Activated naive CD4-positive, alpha-beta T cell treated with anti-CD3 and anti-CD28 coated beads, Interleukin-2, amount 10 ng/mL, durations not matched to agents 7 days and 5 days (primary cell): ENCODE measurements at regions not wholly inside any gene's neighbourhood (a gene's known extent, or its start where the extent isn't known, plus 50 kb on each side); places are given as distances from the start of the nearest gene placed in this dataset.
A peak's percentile ranks its signal among the peaks of the same experiment; 100 is the strongest.
"Not testable (repeated sequence)": the region's sequence is repeated elsewhere in the genome, so short reads cannot be mapped to it uniquely, and the experiment has no call there.

Source experiments
- CTCF ChIA-PET: fragments of 350-600 bp; sonication (Branson Sonifier 250); formaldehyde crosslinking; loops from one replicate; lab custom pipeline; 2021; ENCODE audit warnings: antibody characterized with exemption; lab: Charles Lee
- DNase-seq: peaks from one replicate; pipeline ENCODE4 v3.0.0-alpha.2; 2020
- H3K27ac Mint-ChIP-seq: one replicate; pipeline ENCODE4 v1.8.0; 2021; ENCODE audit warnings: mild to moderate bottlenecking, moderate library complexity, mixed read lengths
- H3K27me3 Mint-ChIP-seq: one replicate; pipeline ENCODE4 v1.8.0; 2021; ENCODE audit warnings: mild to moderate bottlenecking, mixed read lengths
- H3K36me3 Mint-ChIP-seq: one replicate; pipeline ENCODE4 v1.8.0; 2021; ENCODE audit warnings: mixed read lengths
- H3K4me1 Mint-ChIP-seq: one replicate; pipeline ENCODE4 v1.8.0; 2021; ENCODE audit warnings: mixed read lengths
- H3K4me3 Mint-ChIP-seq: one replicate; pipeline ENCODE4 v1.8.0; 2021; ENCODE audit warnings: mild to moderate bottlenecking, moderate library complexity, mixed read lengths
- H3K9me3 Mint-ChIP-seq: one replicate; pipeline ENCODE4 v1.8.0; 2021; ENCODE audit warnings: mixed read lengths

- H3K4me3 Mint-ChIP-seq, H3K27ac Mint-ChIP-seq, H3K9me3 Mint-ChIP-seq, H3K36me3 Mint-ChIP-seq, CTCF ChIA-PET, DNase-seq, H3K4me1 Mint-ChIP-seq, H3K27me3 Mint-ChIP-seq: not testable (repeated sequence)
Measured at GRCh38 chr2:87275974-87276629, 254.5 kb upstream of the PLGLB1 start.

GRCh38 chr2:87276673-87277072 lies 255.0 kb upstream of the PLGLB1 start:
- H3K4me3 Mint-ChIP-seq, DNase-seq, H3K36me3 Mint-ChIP-seq, H3K9me3 Mint-ChIP-seq, CTCF ChIA-PET, H3K27me3 Mint-ChIP-seq, H3K4me1 Mint-ChIP-seq, H3K27ac Mint-ChIP-seq: not testable (repeated sequence)

GRCh38 chr2:87277734-87278133 lies 256.1 kb upstream of the PLGLB1 start:
- H3K9me3 Mint-ChIP-seq, DNase-seq, H3K4me3 Mint-ChIP-seq, H3K36me3 Mint-ChIP-seq, H3K27me3 Mint-ChIP-seq, H3K27ac Mint-ChIP-seq, H3K4me1 Mint-ChIP-seq, CTCF ChIA-PET: not testable (repeated sequence)

- H3K9me3 Mint-ChIP-seq, DNase-seq, H3K27ac Mint-ChIP-seq, H3K36me3 Mint-ChIP-seq, H3K4me1 Mint-ChIP-seq, CTCF ChIA-PET, H3K4me3 Mint-ChIP-seq: not testable (repeated sequence)
- H3K27me3 Mint-ChIP-seq = peaks cover 13% of the 10 kb centered on the region
Measured at GRCh38 chr2:87280596-87281355, 259.1 kb upstream of the PLGLB1 start.

GRCh38 chr2:87283735-87284470 lies 262.3 kb upstream of the PLGLB1 start:
- H3K9me3 Mint-ChIP-seq, H3K4me3 Mint-ChIP-seq, H3K36me3 Mint-ChIP-seq, H3K4me1 Mint-ChIP-seq, H3K27me3 Mint-ChIP-seq, CTCF ChIA-PET, DNase-seq, H3K27ac Mint-ChIP-seq: not testable (repeated sequence)

DNA sequence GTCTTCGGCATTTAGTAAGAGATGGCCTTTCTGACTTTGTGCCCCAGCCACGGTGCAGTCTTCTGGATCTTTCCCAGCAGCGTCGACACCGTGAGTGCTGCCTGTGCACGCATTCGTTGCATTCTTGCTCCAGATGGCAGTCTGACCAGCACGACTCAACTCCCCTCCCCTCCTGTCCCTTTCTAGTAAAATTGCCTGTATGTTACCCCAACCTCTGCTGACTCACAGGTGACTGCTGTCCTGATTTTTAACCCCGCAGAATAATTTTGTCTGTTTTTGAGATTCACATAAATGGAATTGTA lies 262.8 kb upstream of the PLGLB1 start:
- H3K27ac Mint-ChIP-seq, H3K9me3 Mint-ChIP-seq, H3K36me3 Mint-ChIP-seq, H3K27me3 Mint-ChIP-seq, H3K4me3 Mint-ChIP-seq, DNase-seq, H3K4me1 Mint-ChIP-seq, CTCF ChIA-PET: not testable (repeated sequence)

- H3K4me3 Mint-ChIP-seq, CTCF ChIA-PET, H3K9me3 Mint-ChIP-seq, H3K27ac Mint-ChIP-seq, H3K27me3 Mint-ChIP-seq, DNase-seq, H3K4me1 Mint-ChIP-seq, H3K36me3 Mint-ChIP-seq: not testable (repeated sequence)
Measured at GRCh38 chr2:87285139-87285538, 263.5 kb upstream of the PLGLB1 start.

DNA sequence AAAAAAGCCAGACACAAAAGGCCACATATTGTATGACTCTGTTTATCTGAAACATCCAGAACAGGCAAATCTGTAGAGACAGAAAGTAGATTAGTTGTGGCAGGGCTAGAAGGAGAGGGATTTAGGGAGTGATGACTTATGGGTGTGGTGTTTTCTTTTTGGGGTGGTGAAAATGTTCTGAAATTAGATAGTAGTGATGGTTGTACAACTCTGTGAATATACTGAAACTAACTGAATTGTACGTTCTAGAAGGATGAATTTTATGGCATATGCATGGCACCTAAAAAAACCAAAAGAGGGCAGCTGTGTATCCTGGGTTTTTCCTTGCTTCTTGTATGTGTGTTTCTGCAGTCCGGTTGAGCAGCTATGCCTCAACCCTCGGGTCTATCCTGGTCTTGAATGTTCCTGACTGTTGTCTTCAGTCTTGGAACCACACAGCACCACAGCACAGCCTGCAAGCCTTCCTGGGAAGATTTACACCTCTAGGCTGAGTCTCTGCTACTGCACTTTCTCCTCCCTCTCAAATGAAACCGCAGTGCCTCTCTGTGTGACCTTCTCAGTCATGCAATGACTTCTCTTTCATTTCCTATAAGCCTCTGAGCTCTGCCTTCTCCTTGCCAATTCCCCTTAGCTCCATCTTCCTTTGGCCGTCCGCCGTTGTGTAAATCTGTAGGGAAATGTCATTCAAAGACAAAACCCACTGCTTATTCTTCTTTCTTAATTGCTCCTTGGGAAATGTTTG lies 269.1 kb upstream of the PLGLB1 start:
- H3K36me3 Mint-ChIP-seq, H3K9me3 Mint-ChIP-seq, DNase-seq, H3K27me3 Mint-ChIP-seq, H3K27ac Mint-ChIP-seq, CTCF ChIA-PET: not testable (repeated sequence)
- Mint-ChIP-seq H3K4me3 (peak overlapping the region; percentile 8), H3K4me1 (peaks cover 14% of the 10 kb centered on the region)

- H3K4me1 Mint-ChIP-seq = peaks cover 14% of the 10 kb centered on the region
- DNase-seq, H3K27me3 Mint-ChIP-seq, H3K36me3 Mint-ChIP-seq, H3K9me3 Mint-ChIP-seq, CTCF ChIA-PET, H3K27ac Mint-ChIP-seq, H3K4me3 Mint-ChIP-seq: not testable (repeated sequence)
Measured at GRCh38 chr2:87291400-87292200, 270.0 kb upstream of the PLGLB1 start.

DNA sequence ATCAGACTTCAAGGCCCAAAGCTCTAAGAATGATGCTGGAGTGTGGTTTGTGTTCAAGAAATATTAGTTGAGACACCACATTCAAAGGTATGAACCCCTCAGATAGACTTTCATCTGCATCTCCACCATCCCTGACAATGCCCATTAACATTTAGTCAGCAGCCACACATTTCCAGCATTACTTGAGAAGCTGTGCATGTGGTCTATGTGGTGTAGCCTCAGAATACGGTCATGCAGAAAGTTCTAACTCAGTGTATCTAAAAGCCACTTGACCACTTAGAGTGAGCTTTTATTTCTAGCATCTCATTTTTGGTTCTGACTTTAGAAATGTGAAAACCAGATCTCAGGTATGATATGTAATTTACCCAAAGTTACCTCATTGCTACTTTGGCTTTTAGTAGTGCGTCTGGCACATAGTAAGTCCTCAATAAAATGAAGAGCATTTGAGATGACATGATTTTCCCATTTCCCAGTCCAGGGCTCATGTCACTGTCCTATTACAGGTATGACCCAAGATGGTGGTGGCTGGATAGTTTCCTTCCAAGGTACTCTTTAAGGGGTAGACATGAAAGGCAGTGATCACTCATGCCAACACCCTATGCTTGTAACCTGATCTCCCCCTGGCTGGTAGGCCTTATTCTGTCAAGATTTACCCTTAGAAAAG lies 272.4 kb upstream of the PLGLB1 start:
- H3K27me3 Mint-ChIP-seq, DNase-seq, H3K9me3 Mint-ChIP-seq, H3K27ac Mint-ChIP-seq, CTCF ChIA-PET, H3K36me3 Mint-ChIP-seq, H3K4me3 Mint-ChIP-seq: not testable (repeated sequence)
- H3K4me1 Mint-ChIP-seq = peaks cover 14% of the 10 kb centered on the region

- H3K36me3 Mint-ChIP-seq, H3K4me3 Mint-ChIP-seq, H3K27me3 Mint-ChIP-seq, DNase-seq, H3K27ac Mint-ChIP-seq, H3K9me3 Mint-ChIP-seq, CTCF ChIA-PET: not testable (repeated sequence)
- peaks cover 14% of the 10 kb centered on the region for H3K4me1 Mint-ChIP-seq
Measured at GRCh38 chr2:87295135-87295534, 273.5 kb upstream of the PLGLB1 start.

DNA sequence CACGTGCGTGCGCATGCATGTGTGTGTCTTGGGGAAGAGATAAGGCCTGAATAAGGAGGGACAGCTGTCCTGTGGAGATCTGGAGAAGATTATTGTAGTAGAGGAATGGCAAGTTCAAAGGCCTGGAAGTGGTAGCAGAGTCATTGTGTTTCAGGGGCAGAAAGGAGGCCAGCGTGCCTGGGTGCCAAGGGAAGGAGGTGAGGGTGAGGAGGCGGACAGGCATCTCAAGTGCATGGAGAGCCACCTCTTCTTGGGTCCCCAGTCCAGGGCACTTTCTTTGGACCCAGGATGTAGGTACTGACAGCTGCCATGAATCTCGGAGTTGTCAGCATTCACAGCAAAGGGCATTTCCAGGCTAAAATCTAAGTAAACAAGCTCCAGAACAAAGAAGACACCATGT lies 279.7 kb upstream of the PLGLB1 start:
- H3K27ac Mint-ChIP-seq, H3K36me3 Mint-ChIP-seq, H3K4me1 Mint-ChIP-seq, H3K9me3 Mint-ChIP-seq, CTCF ChIA-PET, DNase-seq, H3K4me3 Mint-ChIP-seq: not testable (repeated sequence)
- peaks cover 11% of the 10 kb centered on the region for H3K27me3 Mint-ChIP-seq

GRCh38 chr2:87301871-87302270 lies 280.2 kb upstream of the PLGLB1 start:
- H3K9me3 Mint-ChIP-seq, H3K36me3 Mint-ChIP-seq, H3K4me1 Mint-ChIP-seq, H3K4me3 Mint-ChIP-seq, DNase-seq, H3K27ac Mint-ChIP-seq, CTCF ChIA-PET: not testable (repeated sequence)
- peaks cover 11% of the 10 kb centered on the region for H3K27me3 Mint-ChIP-seq
